Esophagus squamous epithelium (tissue), 4 donors: ENCODE measurements at regions not wholly inside any gene's neighbourhood (a gene's known extent, or its start where the extent isn't known, plus 50 kb on each side); places are given as distances from the start of the nearest gene placed in this dataset.

Source experiments
- POLR2A ChIP-seq, 4 donors: fragments of 450-650 bp; IDR thresholded peaks; one replicate each; pipeline ENCODE4 v1.6.1; 2017; ENCODE audit warnings: antibody characterized with exemption in 4 of 4, mild to moderate bottlenecking in 4 of 4, moderate library complexity in 3 of 4
- TF ChIP-seq, protein P1 (sequence below), 6 experiments: fragments of 450-650 bp in 4 of 6; fragments of 200-600 bp in 2 of 6; sonication (generic) in 2 of 6; IDR thresholded peaks; one replicate each; pipeline ENCODE4 v1.5.1; 2016 to 2019; ENCODE audit warnings: antibody characterized with exemption in 6 of 6, mild to moderate bottlenecking in 4 of 6, moderate library complexity in 4 of 6

DNA sequence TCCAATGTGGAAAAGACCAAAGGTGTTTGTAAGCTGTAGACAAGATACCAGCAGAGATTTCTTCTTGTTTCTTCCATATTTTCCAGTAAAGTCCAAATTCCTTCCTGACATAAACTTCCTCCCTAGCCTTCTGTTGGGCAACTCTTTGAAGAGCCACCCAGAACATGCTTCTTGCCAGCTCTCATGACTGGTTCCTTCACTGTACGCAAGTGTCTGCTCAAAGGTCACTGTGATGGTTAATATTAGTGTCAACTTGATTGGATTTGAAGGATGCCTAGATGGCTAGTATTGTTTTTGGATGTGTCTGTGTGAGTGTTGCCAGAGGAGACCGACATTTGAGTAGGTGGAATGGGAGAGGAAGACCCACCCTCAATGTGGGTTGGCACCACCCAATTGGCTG, 416.6 kb upstream of the RUNX1 start:
- TF ChIP-seq POLR2A (IDR thresholded peaks at IDR 0.05), result no peak
- TF ChIP-seq, protein P1, sequence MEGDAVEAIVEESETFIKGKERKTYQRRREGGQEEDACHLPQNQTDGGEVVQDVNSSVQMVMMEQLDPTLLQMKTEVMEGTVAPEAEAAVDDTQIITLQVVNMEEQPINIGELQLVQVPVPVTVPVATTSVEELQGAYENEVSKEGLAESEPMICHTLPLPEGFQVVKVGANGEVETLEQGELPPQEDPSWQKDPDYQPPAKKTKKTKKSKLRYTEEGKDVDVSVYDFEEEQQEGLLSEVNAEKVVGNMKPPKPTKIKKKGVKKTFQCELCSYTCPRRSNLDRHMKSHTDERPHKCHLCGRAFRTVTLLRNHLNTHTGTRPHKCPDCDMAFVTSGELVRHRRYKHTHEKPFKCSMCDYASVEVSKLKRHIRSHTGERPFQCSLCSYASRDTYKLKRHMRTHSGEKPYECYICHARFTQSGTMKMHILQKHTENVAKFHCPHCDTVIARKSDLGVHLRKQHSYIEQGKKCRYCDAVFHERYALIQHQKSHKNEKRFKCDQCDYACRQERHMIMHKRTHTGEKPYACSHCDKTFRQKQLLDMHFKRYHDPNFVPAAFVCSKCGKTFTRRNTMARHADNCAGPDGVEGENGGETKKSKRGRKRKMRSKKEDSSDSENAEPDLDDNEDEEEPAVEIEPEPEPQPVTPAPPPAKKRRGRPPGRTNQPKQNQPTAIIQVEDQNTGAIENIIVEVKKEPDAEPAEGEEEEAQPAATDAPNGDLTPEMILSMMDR (IDR thresholded peaks at IDR 0.05), result no peak
